Thyroid gland (tissue), 4 donors: ENCODE measurements at regions not wholly inside any gene's neighbourhood (a gene's known extent, or its start where the extent isn't known, plus 50 kb on each side); places are given as distances from the start of the nearest gene placed in this dataset.
A peak's percentile ranks its signal among the peaks of the same experiment; 100 is the strongest.

Source experiments
- DNase-seq, 2 donors: peaks; one replicate each; pipeline ENCODE4 v3.0.0-alpha.2; 2019
- H3K27ac ChIP-seq, 3 donors: fragments of 200-600 bp; sonication (generic); 1 replicate in 2 of 3; 2 replicates in 1 of 3; pipeline ENCODE4 v1.5.1; 2016 to 2019; ENCODE audit warnings: mild to moderate bottlenecking in 1 of 3, moderate library complexity in 1 of 3
- H3K27me3 ChIP-seq: fragments of 200-600 bp; sonication (generic); one replicate; pipeline ENCODE4 v1.5.1; 2019
- H3K36me3 ChIP-seq, 2 donors: fragments of 200-600 bp; sonication (generic); one replicate each; pipeline ENCODE4 v1.5.1; 2016 to 2019
- H3K4me1 ChIP-seq, 2 donors: fragments of 200-600 bp; sonication (generic); one replicate each; pipeline ENCODE4 v1.5.1; 2017 to 2019
- H3K4me3 ChIP-seq, 3 donors: fragments of 200-600 bp; sonication (generic); replicated peaks in 1 of 3; 1 replicate in 2 of 3; 2 replicates in 1 of 3; pipeline ENCODE4 v1.5.1; 2016; ENCODE audit warnings: mild to moderate bottlenecking in 1 of 3
- H3K9me3 ChIP-seq: fragments of 200-600 bp; sonication (generic); one replicate; pipeline ENCODE4 v1.5.1; 2017
- CTCF ChIP-seq, 6 experiments: fragments of 200-600 bp in 3 of 6; fragments of 450-650 bp in 3 of 6; sonication (generic) in 3 of 6; IDR thresholded peaks; one replicate each; pipeline ENCODE4 v1.5.1; 2016 to 2019; ENCODE audit warnings: antibody characterized with exemption in 6 of 6, mild to moderate bottlenecking in 2 of 6, inconsistent platforms in 1 of 6, moderate library complexity in 1 of 6
- POLR2A ChIP-seq, 2 donors: fragments of 450-650 bp; IDR thresholded peaks; one replicate each; pipeline ENCODE4 v1.6.1; 2017; ENCODE audit warnings: antibody characterized with exemption in 2 of 2, mild to moderate bottlenecking in 2 of 2, moderate library complexity in 1 of 2
- WGBS, 2 donors: methylation state at CpG; one replicate each; pipeline ENCODE4 v1.1.5; 2017; 5-methylcytosine and 5-hydroxymethylcytosine counted together
- intact Hi-C: fragments of 100-400 bp; cut with DNase I; formaldehyde crosslinking; loops from one replicate; pipeline ENCODE4 v1.15.1; 2023

- H3K27me3 ChIP-seq: no peaks in the 10 kb centered on the region
- H3K4me1 ChIP-seq: peaks cover 5 to 21% of the 10 kb centered on the region in 2 donors
- H3K4me3 ChIP-seq: no peak overlapping the region
- no peak for TF ChIP-seq POLR2A (IDR thresholded peaks at IDR 0.05)
- intact Hi-C loops: no loop called here
- peak; percentile 6 to 12 for DNase-seq
- no peak overlapping the region for H3K27ac ChIP-seq
- H3K9me3 ChIP-seq: no peaks in the 10 kb centered on the region
- 78 to 84% methylated on average over 6 of the region's 6 CpGs for WGBS, 2 donors
- no peaks in the 10 kb centered on the region for H3K36me3 ChIP-seq
Observed at GRCh38 chr5:60520451-60521227, 179.3 kb downstream of the DEPDC1B start.

- no peak for DNase-seq
- WGBS, 2 donors: 7 to 15% methylated on average over 1 of the region's 1 CpG
- Histone ChIP-seq H3K9me3 (no peaks in the 10 kb centered on the region), H3K4me1 (peaks cover 5 to 21% of the 10 kb centered on the region in 2 donors), H3K36me3 (no peaks in the 10 kb centered on the region), H3K27me3 (no peaks in the 10 kb centered on the region), H3K27ac (peak overlapping the region in 1 of 3 donors; percentile 6), H3K4me3 (no peak overlapping the region)
- TF ChIP-seq CTCF (IDR thresholded peaks at IDR 0.05): no peak
- TF ChIP-seq POLR2A (IDR thresholded peaks at IDR 0.05): no peak
- intact Hi-C loops: no loop called here
Observed at GRCh38 chr5:60519372-60519771, 180.6 kb downstream of the DEPDC1B start.

- intact Hi-C loops: no loop called here
- H3K27me3 ChIP-seq: no peaks in the 10 kb centered on the region
- TF ChIP-seq POLR2A (IDR thresholded peaks at IDR 0.05) (no peak), CTCF (IDR thresholded peaks at IDR 0.05) (no peak)
- H3K9me3 ChIP-seq: no peaks in the 10 kb centered on the region
- no peak overlapping the region for H3K4me3 ChIP-seq
- no peak overlapping the region for H3K27ac ChIP-seq
- WGBS, 2 donors: 89% methylated on average over 2 of the region's 3 CpGs; no CpG with 5 or more reads in 1 of the 2 donors
- DNase-seq: no peak
- no peaks in the 10 kb centered on the region for H3K36me3 ChIP-seq
- peaks cover 5 to 21% of the 10 kb centered on the region in 2 donors for H3K4me1 ChIP-seq
Observed at GRCh38 chr5:60517850-60518249, 182.1 kb downstream of the DEPDC1B start.

GRCh38 chr5:60517094-60517694 lies 182.8 kb downstream of the DEPDC1B start:
- H3K27me3 ChIP-seq: no peaks in the 10 kb centered on the region
- DNase-seq: no peak
- no peak for TF ChIP-seq CTCF (IDR thresholded peaks at IDR 0.05)
- no peak for TF ChIP-seq POLR2A (IDR thresholded peaks at IDR 0.05)
- H3K36me3 ChIP-seq: no peaks in the 10 kb centered on the region
- no peak overlapping the region for H3K27ac ChIP-seq
- H3K9me3 ChIP-seq: no peaks in the 10 kb centered on the region
- intact Hi-C loops: no loop called here
- no peak overlapping the region for H3K4me3 ChIP-seq
- H3K4me1 ChIP-seq: peaks cover 5 to 21% of the 10 kb centered on the region in 2 donors
- WGBS, 2 donors: 86 to 95% methylated on average over 7 to 8 of the region's 8 CpGs

GRCh38 chr5:60516688-60517087 lies 183.3 kb downstream of the DEPDC1B start:
- 94 to 95% methylated on average over 2 of the region's 2 CpGs for WGBS, 2 donors
- TF ChIP-seq POLR2A (IDR thresholded peaks at IDR 0.05) (no peak), CTCF (IDR thresholded peaks at IDR 0.05) (no peak)
- no peak overlapping the region for H3K4me3 ChIP-seq
- no peaks in the 10 kb centered on the region for H3K9me3 ChIP-seq
- intact Hi-C loops: no loop called here
- H3K4me1 ChIP-seq: peaks cover 5 to 21% of the 10 kb centered on the region in 2 donors
- H3K36me3 ChIP-seq: no peaks in the 10 kb centered on the region
- no peaks in the 10 kb centered on the region for H3K27me3 ChIP-seq
- no peak for DNase-seq
- no peak overlapping the region for H3K27ac ChIP-seq
